ENCODE measurements at regions not wholly inside any gene's neighbourhood (a gene's known extent, or its start where the extent isn't known, plus 50 kb on each side); places are given as distances from the start of the nearest gene placed in this dataset.
"Not testable (repeated sequence)": the region's sequence is repeated elsewhere in the genome, so short reads cannot be mapped to it uniquely, and the experiment has no call there.

DNA sequence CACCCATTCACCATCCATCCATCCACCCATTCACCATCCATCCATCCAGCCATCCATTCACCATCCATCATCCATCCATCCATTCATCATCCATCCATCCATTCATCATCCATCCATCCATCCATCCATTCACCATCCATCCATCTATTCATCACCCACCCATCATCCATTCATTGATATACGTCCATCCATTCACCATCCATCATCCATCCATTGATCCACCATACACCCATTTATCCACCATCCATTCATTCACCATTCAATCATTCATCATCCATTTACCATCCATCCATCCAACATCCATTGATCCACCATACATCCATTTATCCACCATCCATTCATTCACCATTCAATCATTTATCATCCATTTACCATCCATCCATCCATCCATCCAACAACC lies 111.7 kb downstream of the ABCC12 start:
- Histone ChIP-seq H3K27me3 (ENCODE audit: control insufficient read depth in 5 of 5, insufficient read depth in 4 of 5, low read length in 5 of 5) (peaks cover 0 to 7% (median 0%) of the 10 kb centered on the region in 5 donors), H3K9me3 (ENCODE audit: control insufficient read depth in 5 of 5, low read length in 5 of 5) (peaks cover 0 to 6% (median 0%) of the 10 kb centered on the region in 5 donors), H3K27ac (ENCODE audit: low read depth, low read length) (no peak overlapping the region), H3K36me3 (ENCODE audit: control insufficient read depth in 5 of 5, insufficient read depth in 5 of 5, low read length in 5 of 5) (no peaks in the 10 kb centered on the region), H3K9ac (ENCODE audit: low read length in 5 of 5) (no peak overlapping the region), H3K4me1 (ENCODE audit: control insufficient read depth in 5 of 5, insufficient read depth in 5 of 5, low read length in 5 of 5) (peaks cover 0 to 10% (median 0%) of the 10 kb centered on the region in 5 donors), H3K4me3 (ENCODE audit: low read depth in 1 of 5, low read length in 5 of 5) (no peak overlapping the region)

- no peaks in the 10 kb centered on the region for H3K36me3 ChIP-seq (ENCODE audit: control insufficient read depth in 5 of 5, insufficient read depth in 5 of 5, low read length in 5 of 5)
- no peak overlapping the region for H3K9ac ChIP-seq (ENCODE audit: low read length in 5 of 5)
- H3K27me3 ChIP-seq (ENCODE audit: control insufficient read depth in 5 of 5, insufficient read depth in 4 of 5, low read length in 5 of 5), result peaks cover 0 to 2% (median 0%) of the 10 kb centered on the region in 5 donors
- H3K27ac ChIP-seq (ENCODE audit: low read depth, low read length), result no peak overlapping the region
- H3K4me3 ChIP-seq (ENCODE audit: low read depth in 1 of 5, low read length in 5 of 5), result no peak overlapping the region
- no peaks in the 10 kb centered on the region for H3K4me1 ChIP-seq (ENCODE audit: control insufficient read depth in 5 of 5, insufficient read depth in 5 of 5, low read length in 5 of 5)
- H3K9me3 ChIP-seq (ENCODE audit: control insufficient read depth in 5 of 5, low read length in 5 of 5), result peaks cover 0 to 6% (median 0%) of the 10 kb centered on the region in 5 donors
These were observed 113.8 kb downstream of the ABCC12 start for GRCh38 chr16:48041981-48042421.

- no peaks in the 10 kb centered on the region for H3K36me3 ChIP-seq (ENCODE audit: control insufficient read depth in 5 of 5, insufficient read depth in 5 of 5, low read length in 5 of 5)
- H3K27me3 ChIP-seq (ENCODE audit: control insufficient read depth in 5 of 5, insufficient read depth in 4 of 5, low read length in 5 of 5), result no peaks in the 10 kb centered on the region
- no peak overlapping the region for H3K4me3 ChIP-seq (ENCODE audit: low read depth in 1 of 5, low read length in 5 of 5)
- no peak overlapping the region for H3K27ac ChIP-seq (ENCODE audit: low read depth, low read length)
- H3K4me1 ChIP-seq (ENCODE audit: control insufficient read depth in 5 of 5, insufficient read depth in 5 of 5, low read length in 5 of 5), result no peaks in the 10 kb centered on the region
- H3K9me3 ChIP-seq (ENCODE audit: control insufficient read depth in 5 of 5, low read length in 5 of 5), result peaks cover 3 to 6% (median 5%) of the 10 kb centered on the region in 5 donors
- no peak overlapping the region for H3K9ac ChIP-seq (ENCODE audit: low read length in 5 of 5)
These were observed 120.7 kb downstream of the ABCC12 start for GRCh38 chr16:48035142-48035541.

GRCh38 chr16:48030926-48031325 lies 124.9 kb downstream of the ABCC12 start:
- no peak overlapping the region for H3K4me3 ChIP-seq (ENCODE audit: low read depth in 1 of 5, low read length in 5 of 5)
- H3K36me3 ChIP-seq (ENCODE audit: control insufficient read depth in 5 of 5, insufficient read depth in 5 of 5, low read length in 5 of 5), result no peaks in the 10 kb centered on the region
- H3K27me3 ChIP-seq (ENCODE audit: control insufficient read depth in 5 of 5, insufficient read depth in 4 of 5, low read length in 5 of 5), result no peaks in the 10 kb centered on the region
- H3K9ac ChIP-seq (ENCODE audit: low read length in 5 of 5), result no peak overlapping the region
- no peaks in the 10 kb centered on the region for H3K4me1 ChIP-seq (ENCODE audit: control insufficient read depth in 5 of 5, insufficient read depth in 5 of 5, low read length in 5 of 5)
- H3K9me3 ChIP-seq (ENCODE audit: control insufficient read depth in 5 of 5, low read length in 5 of 5), result peaks cover 3 to 6% (median 5%) of the 10 kb centered on the region in 5 donors
- H3K27ac ChIP-seq (ENCODE audit: low read depth, low read length), result no peak overlapping the region

DNA sequence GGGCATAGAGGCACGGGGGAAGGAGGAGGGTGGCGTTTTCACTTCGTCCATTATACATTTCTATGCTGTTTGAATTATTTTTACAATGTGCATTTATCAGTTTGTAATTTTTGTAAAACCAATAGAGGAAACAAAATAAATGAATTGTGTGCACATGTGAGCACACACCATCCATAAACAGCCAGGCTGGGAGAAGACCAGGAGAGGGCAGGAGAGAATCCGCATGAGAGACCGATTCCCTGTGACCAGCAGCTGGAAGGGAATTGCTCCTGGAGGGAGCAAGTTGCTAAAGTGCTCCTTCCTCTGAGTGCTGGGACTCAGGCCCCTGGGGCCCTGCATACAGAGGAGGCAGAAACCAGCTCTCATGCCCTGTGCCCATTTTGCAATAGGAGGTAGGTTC lies 126.0 kb downstream of the ABCC12 start:
- Histone ChIP-seq H3K27ac (ENCODE audit: low read depth, low read length) (no peak overlapping the region), H3K9me3 (ENCODE audit: control insufficient read depth in 5 of 5, low read length in 5 of 5) (peaks cover 3 to 6% (median 5%) of the 10 kb centered on the region in 5 donors), H3K27me3 (ENCODE audit: control insufficient read depth in 5 of 5, insufficient read depth in 4 of 5, low read length in 5 of 5) (peaks cover 0 to 3% (median 0%) of the 10 kb centered on the region in 5 donors), H3K4me3 (ENCODE audit: low read depth in 1 of 5, low read length in 5 of 5) (no peak overlapping the region), H3K4me1 (ENCODE audit: control insufficient read depth in 5 of 5, insufficient read depth in 5 of 5, low read length in 5 of 5) (no peaks in the 10 kb centered on the region), H3K9ac (ENCODE audit: low read length in 5 of 5) (no peak overlapping the region), H3K36me3 (ENCODE audit: control insufficient read depth in 5 of 5, insufficient read depth in 5 of 5, low read length in 5 of 5) (no peaks in the 10 kb centered on the region)

- no peaks in the 10 kb centered on the region for H3K36me3 ChIP-seq (ENCODE audit: control insufficient read depth in 5 of 5, insufficient read depth in 5 of 5, low read length in 5 of 5)
- no peak overlapping the region for H3K4me3 ChIP-seq (ENCODE audit: low read depth in 1 of 5, low read length in 5 of 5)
- no peaks in the 10 kb centered on the region for H3K4me1 ChIP-seq (ENCODE audit: control insufficient read depth in 5 of 5, insufficient read depth in 5 of 5, low read length in 5 of 5)
- no peak overlapping the region for H3K27ac ChIP-seq (ENCODE audit: low read depth, low read length)
- no peak overlapping the region for H3K9ac ChIP-seq (ENCODE audit: low read length in 5 of 5)
- H3K9me3 ChIP-seq (ENCODE audit: control insufficient read depth in 5 of 5, low read length in 5 of 5), result no peaks in the 10 kb centered on the region
- peaks cover 0 to 6% (median 0%) of the 10 kb centered on the region in 5 donors for H3K27me3 ChIP-seq (ENCODE audit: control insufficient read depth in 5 of 5, insufficient read depth in 4 of 5, low read length in 5 of 5)
These were observed 130.4 kb downstream of the ABCC12 start for GRCh38 chr16:48025359-48025758.

GRCh38 chr16:48024042-48024441 lies 131.8 kb downstream of the ABCC12 start:
- Histone ChIP-seq H3K9ac (ENCODE audit: low read length in 5 of 5) (no peak overlapping the region), H3K36me3 (ENCODE audit: control insufficient read depth in 5 of 5, insufficient read depth in 5 of 5, low read length in 5 of 5) (no peaks in the 10 kb centered on the region), H3K27me3 (ENCODE audit: control insufficient read depth in 5 of 5, insufficient read depth in 4 of 5, low read length in 5 of 5) (peaks cover 0 to 6% (median 0%) of the 10 kb centered on the region in 5 donors), H3K9me3 (ENCODE audit: control insufficient read depth in 5 of 5, low read length in 5 of 5) (no peaks in the 10 kb centered on the region), H3K4me1 (ENCODE audit: control insufficient read depth in 5 of 5, insufficient read depth in 5 of 5, low read length in 5 of 5) (no peaks in the 10 kb centered on the region), H3K27ac (ENCODE audit: low read depth, low read length) (no peak overlapping the region), H3K4me3 (ENCODE audit: low read depth in 1 of 5, low read length in 5 of 5) (no peak overlapping the region)

DNA sequence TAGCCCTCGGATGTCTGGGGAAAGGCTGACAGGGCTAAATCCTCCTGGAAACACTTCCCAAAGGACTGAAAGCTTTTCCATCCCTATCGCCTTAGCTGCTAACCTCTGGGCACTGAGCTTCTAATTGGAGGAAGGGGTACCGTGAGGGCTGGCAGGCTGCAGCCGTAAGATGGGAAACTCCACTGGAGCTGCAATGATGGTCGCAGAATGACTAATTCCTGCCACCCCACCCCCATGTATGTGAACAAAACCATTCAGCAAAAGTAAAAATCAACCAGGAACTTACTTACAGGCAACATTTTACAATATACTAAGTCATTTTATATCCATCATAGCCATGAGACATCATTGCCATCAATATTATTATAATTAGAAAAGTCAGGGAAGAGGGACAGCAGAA lies 133.3 kb downstream of the ABCC12 start:
- H3K27me3 ChIP-seq (ENCODE audit: control insufficient read depth in 5 of 5, insufficient read depth in 4 of 5, low read length in 5 of 5), result peaks cover 0 to 6% (median 0%) of the 10 kb centered on the region in 5 donors
- H3K4me3 ChIP-seq (ENCODE audit: low read depth in 1 of 5, low read length in 5 of 5), result no peak overlapping the region
- no peaks in the 10 kb centered on the region for H3K4me1 ChIP-seq (ENCODE audit: control insufficient read depth in 5 of 5, insufficient read depth in 5 of 5, low read length in 5 of 5)
- H3K36me3 ChIP-seq (ENCODE audit: control insufficient read depth in 5 of 5, insufficient read depth in 5 of 5, low read length in 5 of 5), result no peaks in the 10 kb centered on the region
- no peak overlapping the region for H3K27ac ChIP-seq (ENCODE audit: low read depth, low read length)
- H3K9me3 ChIP-seq (ENCODE audit: control insufficient read depth in 5 of 5, low read length in 5 of 5), result no peaks in the 10 kb centered on the region
- no peak overlapping the region for H3K9ac ChIP-seq (ENCODE audit: low read length in 5 of 5)

DNA sequence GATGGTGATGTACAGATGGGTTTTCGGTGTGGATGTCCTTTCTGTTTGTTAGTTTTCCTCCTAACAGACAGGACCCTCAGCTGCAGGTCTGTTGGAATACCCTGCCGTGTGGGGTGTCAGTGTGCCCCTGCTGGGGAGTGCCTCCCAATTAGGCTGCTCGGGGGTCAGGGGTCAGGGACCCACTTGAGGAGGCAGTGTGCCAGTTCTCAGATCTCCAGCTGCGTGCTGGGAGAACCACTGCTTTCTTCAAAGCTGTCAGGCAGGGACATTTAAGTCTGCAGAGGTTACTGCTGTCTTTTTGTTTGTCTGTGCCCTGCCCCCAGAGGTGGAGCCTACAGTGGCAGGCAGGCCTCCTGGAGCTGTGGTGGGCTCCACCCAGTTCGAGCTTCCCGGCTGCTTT lies 135.2 kb downstream of the ABCC12 start:
- not testable (repeated sequence) for H3K36me3 ChIP-seq (ENCODE audit: control insufficient read depth in 5 of 5, insufficient read depth in 5 of 5, low read length in 5 of 5); H3K4me1 ChIP-seq (ENCODE audit: control insufficient read depth in 5 of 5, insufficient read depth in 5 of 5, low read length in 5 of 5); H3K27ac ChIP-seq (ENCODE audit: low read depth, low read length); H3K9me3 ChIP-seq (ENCODE audit: control insufficient read depth in 5 of 5, low read length in 5 of 5); H3K27me3 ChIP-seq (ENCODE audit: control insufficient read depth in 5 of 5, insufficient read depth in 4 of 5, low read length in 5 of 5); H3K4me3 ChIP-seq (ENCODE audit: low read depth in 1 of 5, low read length in 5 of 5); H3K9ac ChIP-seq (ENCODE audit: low read length in 5 of 5)

DNA sequence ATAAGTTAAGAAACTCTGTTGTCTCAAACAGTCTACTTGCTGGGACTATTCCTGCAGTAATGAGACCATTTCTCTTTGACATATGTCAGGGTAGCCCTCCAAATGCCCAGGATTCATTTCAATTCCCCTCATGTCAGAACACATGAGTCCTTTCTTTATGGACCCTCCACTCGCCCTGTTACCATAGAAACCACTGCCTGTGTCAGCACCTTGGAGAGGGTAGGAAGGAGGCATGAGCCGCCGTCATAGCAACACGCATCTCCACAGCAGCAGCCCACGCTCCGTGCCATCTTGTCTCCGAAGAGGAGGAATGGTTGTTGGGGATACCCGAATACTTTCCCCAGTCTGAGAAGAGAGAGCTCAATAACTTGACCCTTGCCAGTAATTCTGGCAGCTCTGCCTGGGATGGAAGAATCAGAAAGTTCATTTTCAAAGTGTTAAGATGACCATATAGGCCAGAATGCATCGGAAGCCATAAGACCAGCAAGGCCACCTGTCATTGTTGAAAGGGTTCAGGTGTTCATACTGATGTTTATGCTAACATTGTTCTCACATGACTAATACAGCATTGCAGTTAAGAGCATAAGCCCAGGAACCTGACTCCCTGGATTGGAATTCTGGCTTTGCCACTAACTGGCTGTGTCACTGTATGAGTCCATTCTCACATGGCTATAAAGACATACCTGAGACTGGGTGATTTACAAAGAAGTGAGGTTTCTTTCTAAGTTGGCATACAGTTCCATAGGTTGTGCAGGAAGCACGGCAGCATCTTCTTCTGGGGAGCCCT lies 141.3 kb downstream of the ABCC12 start:
- H3K4me3 ChIP-seq (ENCODE audit: low read depth in 1 of 5, low read length in 5 of 5), result no peak overlapping the region
- no peaks in the 10 kb centered on the region for H3K36me3 ChIP-seq (ENCODE audit: control insufficient read depth in 5 of 5, insufficient read depth in 5 of 5, low read length in 5 of 5)
- no peak overlapping the region for H3K27ac ChIP-seq (ENCODE audit: low read depth, low read length)
- H3K27me3 ChIP-seq (ENCODE audit: control insufficient read depth in 5 of 5, insufficient read depth in 4 of 5, low read length in 5 of 5), result no peaks in the 10 kb centered on the region
- no peak overlapping the region for H3K9ac ChIP-seq (ENCODE audit: low read length in 5 of 5)
- H3K4me1 ChIP-seq (ENCODE audit: control insufficient read depth in 5 of 5, insufficient read depth in 5 of 5, low read length in 5 of 5), result no peaks in the 10 kb centered on the region
- peaks cover 0 to 7% (median 3%) of the 10 kb centered on the region in 5 donors for H3K9me3 ChIP-seq (ENCODE audit: control insufficient read depth in 5 of 5, low read length in 5 of 5)

Data from subcutaneous abdominal adipose tissue (tissue), 5 donors.